ENCODE measurements at regions not wholly inside any gene's neighbourhood (a gene's known extent, or its start where the extent isn't known, plus 50 kb on each side); places are given as distances from the start of the nearest gene placed in this dataset.
"Not testable (repeated sequence)": the region's sequence is repeated elsewhere in the genome, so short reads cannot be mapped to it uniquely, and the experiment has no call there.

DNA sequence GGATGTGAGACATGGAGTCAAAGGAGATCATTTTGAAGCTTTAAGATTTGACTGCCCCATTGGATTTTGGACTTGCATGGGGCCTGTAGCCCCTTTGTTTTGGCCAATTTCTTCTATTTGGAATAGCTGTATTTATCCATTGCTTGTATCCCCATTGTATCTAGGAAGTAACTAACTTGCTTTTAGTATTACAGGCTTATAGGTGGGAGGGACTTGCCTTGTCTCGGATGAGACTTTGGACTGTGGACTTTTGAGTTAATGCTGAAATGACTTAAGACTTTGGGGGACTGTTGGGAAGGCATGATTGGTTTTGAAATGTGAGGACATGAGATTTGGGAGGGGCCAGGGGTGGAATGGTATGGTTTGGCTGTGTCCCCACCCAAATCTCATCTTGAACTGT lies 105.2 kb downstream of the FOXD2 start:
- not testable (repeated sequence) for H3K27ac ChIP-seq (ENCODE audit: low read depth, low read length); H3K4me1 ChIP-seq (ENCODE audit: insufficient read depth, low read length)

DNA sequence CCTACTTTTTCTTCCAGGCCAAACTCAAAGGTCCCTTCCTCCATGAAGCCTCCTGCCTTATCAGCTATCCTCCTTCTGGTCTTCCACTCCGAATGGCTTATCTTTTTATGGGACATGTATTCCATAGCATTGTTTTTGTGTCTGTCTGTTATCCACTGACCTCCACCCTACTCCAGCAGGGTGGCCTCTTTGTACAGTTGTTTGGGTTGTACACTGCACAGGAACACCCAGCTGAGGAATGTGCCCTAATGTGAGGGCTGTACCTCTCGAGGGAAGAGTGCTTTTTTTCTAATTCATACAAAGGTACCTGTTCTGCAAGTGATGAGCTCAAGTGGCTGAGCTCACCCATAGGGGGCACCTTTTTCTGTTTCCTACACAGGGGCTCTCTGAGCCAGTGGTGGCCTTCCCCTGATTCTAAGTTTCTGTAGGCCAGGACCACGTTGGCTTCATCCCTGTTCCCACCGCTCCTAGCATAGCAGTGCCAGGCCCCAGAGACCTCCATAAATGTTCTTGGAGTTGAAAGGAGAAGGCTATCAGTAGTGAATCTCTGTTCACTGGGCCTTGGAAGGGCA lies 108.2 kb downstream of the FOXD2 start:
- Histone ChIP-seq H3K9me3 (ENCODE audit: low read length) (no peaks in the 10 kb centered on the region), H3K27me3 (ENCODE audit: control insufficient read depth in 1 of 2, insufficient read depth in 2 of 2, low read length in 2 of 2) (no peaks in the 10 kb centered on the region), H3K4me1 (ENCODE audit: insufficient read depth, low read length) (no peaks in the 10 kb centered on the region), H3K27ac (ENCODE audit: low read depth, low read length) (no peak overlapping the region), H3K9ac (ENCODE audit: low read length) (no peak overlapping the region), H3K36me3 (ENCODE audit: insufficient read depth, low read length) (no peaks in the 10 kb centered on the region), H3K4me3 (ENCODE audit: low read depth in 1 of 2, low read length in 2 of 2) (no peak overlapping the region)

More for the DNA sequence above, 105.2 kb downstream of the FOXD2 start:
- not testable (repeated sequence) for H3K9ac ChIP-seq (ENCODE audit: low read length); H3K36me3 ChIP-seq (ENCODE audit: insufficient read depth, low read length); H3K27me3 ChIP-seq (ENCODE audit: control insufficient read depth in 1 of 2, insufficient read depth in 2 of 2, low read length in 2 of 2); H3K4me3 ChIP-seq (ENCODE audit: low read depth in 1 of 2, low read length in 2 of 2); H3K9me3 ChIP-seq (ENCODE audit: low read length)

- H3K36me3 ChIP-seq (ENCODE audit: insufficient read depth, low read length) = no peaks in the 10 kb centered on the region
- no peak overlapping the region for H3K9ac ChIP-seq (ENCODE audit: low read length)
Observed at GRCh38 chr1:47547753-47548573, 110.1 kb downstream of the FOXD2 start.

GRCh38 chr1:47548637-47549036 lies 110.8 kb downstream of the FOXD2 start:
- no peaks in the 10 kb centered on the region for H3K27me3 ChIP-seq (ENCODE audit: control insufficient read depth in 1 of 2, insufficient read depth in 2 of 2, low read length in 2 of 2)

More at GRCh38 chr1:47547753-47548573, 110.1 kb downstream of the FOXD2 start:
- Histone ChIP-seq H3K4me1 (ENCODE audit: insufficient read depth, low read length) (no peaks in the 10 kb centered on the region), H3K4me3 (ENCODE audit: low read depth in 1 of 2, low read length in 2 of 2) (no peak overlapping the region), H3K27ac (ENCODE audit: low read depth, low read length) (no peak overlapping the region), H3K27me3 (ENCODE audit: control insufficient read depth in 1 of 2, insufficient read depth in 2 of 2, low read length in 2 of 2) (no peaks in the 10 kb centered on the region), H3K9me3 (ENCODE audit: low read length) (no peaks in the 10 kb centered on the region)

DNA sequence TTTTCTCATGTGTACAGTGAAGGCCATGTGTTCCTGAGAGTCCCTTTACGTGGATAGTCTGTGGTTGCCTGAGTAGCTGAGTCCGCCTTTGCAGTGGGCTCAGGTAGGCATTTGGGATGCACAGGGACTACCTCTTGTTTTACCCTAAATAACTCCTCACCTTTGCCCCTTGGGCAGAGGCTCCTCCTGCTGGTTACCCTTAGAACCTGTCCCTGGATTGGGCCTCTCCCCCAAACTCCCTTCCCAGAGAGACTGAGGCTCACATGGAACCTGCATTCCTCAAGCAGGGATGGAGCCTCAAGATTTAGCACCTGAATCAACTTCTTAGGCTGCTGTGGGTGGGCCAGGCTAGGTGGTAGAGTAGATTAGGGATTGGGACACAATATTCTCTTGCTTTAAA lies 111.7 kb downstream of the FOXD2 start:
- Histone ChIP-seq H3K4me1 (ENCODE audit: insufficient read depth, low read length) (no peaks in the 10 kb centered on the region), H3K9ac (ENCODE audit: low read length) (no peak overlapping the region), H3K4me3 (ENCODE audit: low read depth in 1 of 2, low read length in 2 of 2) (no peak overlapping the region), H3K9me3 (ENCODE audit: low read length) (no peaks in the 10 kb centered on the region), H3K27ac (ENCODE audit: low read depth, low read length) (no peak overlapping the region), H3K36me3 (ENCODE audit: insufficient read depth, low read length) (no peaks in the 10 kb centered on the region), H3K27me3 (ENCODE audit: control insufficient read depth in 1 of 2, insufficient read depth in 2 of 2, low read length in 2 of 2) (no peaks in the 10 kb centered on the region)

More at GRCh38 chr1:47548637-47549036, 110.8 kb downstream of the FOXD2 start:
- no peak overlapping the region for H3K4me3 ChIP-seq (ENCODE audit: low read depth in 1 of 2, low read length in 2 of 2)
- no peaks in the 10 kb centered on the region for H3K9me3 ChIP-seq (ENCODE audit: low read length)
- H3K4me1 ChIP-seq (ENCODE audit: insufficient read depth, low read length) = no peaks in the 10 kb centered on the region
- no peak overlapping the region for H3K27ac ChIP-seq (ENCODE audit: low read depth, low read length)
- no peaks in the 10 kb centered on the region for H3K36me3 ChIP-seq (ENCODE audit: insufficient read depth, low read length)
- no peak overlapping the region for H3K9ac ChIP-seq (ENCODE audit: low read length)

GRCh38 chr1:47550929-47551328 lies 113.1 kb downstream of the FOXD2 start:
- Histone ChIP-seq H3K9me3 (ENCODE audit: low read length) (no peaks in the 10 kb centered on the region), H3K27ac (ENCODE audit: low read depth, low read length) (no peak overlapping the region), H3K9ac (ENCODE audit: low read length) (no peak overlapping the region), H3K27me3 (ENCODE audit: control insufficient read depth in 1 of 2, insufficient read depth in 2 of 2, low read length in 2 of 2) (no peaks in the 10 kb centered on the region), H3K36me3 (ENCODE audit: insufficient read depth, low read length) (no peaks in the 10 kb centered on the region), H3K4me3 (ENCODE audit: low read depth in 1 of 2, low read length in 2 of 2) (no peak overlapping the region), H3K4me1 (ENCODE audit: insufficient read depth, low read length) (no peaks in the 10 kb centered on the region)

DNA sequence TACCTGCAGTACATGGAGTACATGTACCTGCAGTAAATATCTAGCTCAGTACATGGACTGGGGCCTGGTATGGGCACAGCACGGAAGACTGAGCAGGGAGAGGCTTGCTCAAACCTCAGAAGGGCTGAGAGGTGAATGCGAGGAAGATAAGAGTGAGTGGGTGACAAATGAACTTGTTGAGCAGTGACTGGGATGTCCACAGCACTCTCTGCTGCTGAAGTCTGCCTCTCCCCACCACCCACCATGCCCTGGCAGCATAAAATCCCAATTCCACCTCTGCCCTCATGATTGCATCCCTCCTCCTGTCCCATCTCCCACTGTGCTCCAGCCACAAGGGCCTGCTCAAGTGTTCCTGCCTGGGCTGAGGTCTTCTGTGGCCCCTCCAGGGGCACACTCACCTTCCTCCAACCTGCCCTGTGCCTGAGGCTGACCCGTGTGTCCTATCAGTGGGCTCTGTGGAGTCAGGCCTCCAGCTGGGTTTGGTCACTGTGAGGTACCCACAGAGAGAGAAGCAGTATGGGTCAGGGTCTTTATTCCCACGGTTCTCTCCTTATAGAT lies 114.2 kb downstream of the FOXD2 start:
- Histone ChIP-seq H3K27ac (ENCODE audit: low read depth, low read length) (no peak overlapping the region), H3K4me1 (ENCODE audit: insufficient read depth, low read length) (no peaks in the 10 kb centered on the region), H3K9me3 (ENCODE audit: low read length) (no peaks in the 10 kb centered on the region), H3K36me3 (ENCODE audit: insufficient read depth, low read length) (no peaks in the 10 kb centered on the region), H3K27me3 (ENCODE audit: control insufficient read depth in 1 of 2, insufficient read depth in 2 of 2, low read length in 2 of 2) (no peaks in the 10 kb centered on the region), H3K9ac (ENCODE audit: low read length) (no peak overlapping the region), H3K4me3 (ENCODE audit: low read depth in 1 of 2, low read length in 2 of 2) (no peak overlapping the region)

DNA sequence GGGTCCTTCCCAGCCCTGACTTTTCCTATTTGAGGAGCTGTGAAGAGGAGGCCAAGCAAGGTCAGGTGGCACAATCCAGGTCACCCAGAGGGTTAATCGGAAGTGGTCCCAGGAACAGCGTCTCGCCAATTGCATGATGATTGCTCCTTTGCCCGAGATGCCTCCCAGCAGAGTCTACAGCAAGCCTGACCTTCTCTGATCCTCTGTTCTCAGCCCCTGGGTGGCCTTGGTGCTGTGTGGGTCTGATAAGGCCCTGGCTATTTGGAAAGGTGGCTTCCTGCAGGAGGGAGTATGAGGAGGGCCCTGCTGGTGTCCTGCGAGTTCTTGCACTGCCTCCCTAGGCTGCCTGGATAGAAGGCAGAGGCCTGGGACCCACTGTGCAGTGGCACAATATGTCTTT lies 116.2 kb downstream of the FOXD2 start:
- H3K27me3 ChIP-seq (ENCODE audit: control insufficient read depth in 1 of 2, insufficient read depth in 2 of 2, low read length in 2 of 2) = peaks cover under 1 to 11% of the 10 kb centered on the region in 2 donors
- H3K4me1 ChIP-seq (ENCODE audit: insufficient read depth, low read length) = no peaks in the 10 kb centered on the region
- H3K4me3 ChIP-seq (ENCODE audit: low read depth in 1 of 2, low read length in 2 of 2) = no peak overlapping the region
- H3K9ac ChIP-seq (ENCODE audit: low read length) = no peak overlapping the region
- no peaks in the 10 kb centered on the region for H3K9me3 ChIP-seq (ENCODE audit: low read length)
- H3K36me3 ChIP-seq (ENCODE audit: insufficient read depth, low read length) = no peaks in the 10 kb centered on the region
- H3K27ac ChIP-seq (ENCODE audit: low read depth, low read length) = no peak overlapping the region

- H3K27me3 ChIP-seq (ENCODE audit: control insufficient read depth in 1 of 2, insufficient read depth in 2 of 2, low read length in 2 of 2) = peaks cover 4 to 13% of the 10 kb centered on the region in 2 donors
- no peak overlapping the region for H3K27ac ChIP-seq (ENCODE audit: low read depth, low read length)
- H3K9me3 ChIP-seq (ENCODE audit: low read length) = no peaks in the 10 kb centered on the region
- H3K4me1 ChIP-seq (ENCODE audit: insufficient read depth, low read length) = no peaks in the 10 kb centered on the region
- H3K4me3 ChIP-seq (ENCODE audit: low read depth in 1 of 2, low read length in 2 of 2) = no peak overlapping the region
- no peak overlapping the region for H3K9ac ChIP-seq (ENCODE audit: low read length)
- H3K36me3 ChIP-seq (ENCODE audit: insufficient read depth, low read length) = no peaks in the 10 kb centered on the region
Observed at GRCh38 chr1:47554901-47555300, 117.1 kb downstream of the FOXD2 start.

DNA sequence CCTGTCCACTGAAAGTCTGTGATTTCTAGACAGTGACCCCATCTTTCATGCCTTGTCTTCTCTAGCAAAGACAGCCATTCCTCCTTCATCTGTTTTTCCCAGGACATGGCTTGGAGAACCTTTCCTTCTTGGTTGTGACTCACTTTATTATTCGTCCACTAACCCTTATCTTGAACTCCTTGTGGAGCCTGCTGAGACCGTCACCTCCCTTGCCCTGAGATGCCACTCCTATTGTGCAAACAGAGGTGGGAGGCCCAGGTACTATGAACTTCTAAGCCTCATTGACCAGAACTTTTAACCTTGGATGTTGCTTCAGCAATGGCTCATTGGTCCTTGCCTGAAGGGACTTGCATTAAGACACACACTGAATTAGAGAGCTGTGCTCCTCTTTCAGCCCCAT lies 117.5 kb downstream of the FOXD2 start:
- no peaks in the 10 kb centered on the region for H3K36me3 ChIP-seq (ENCODE audit: insufficient read depth, low read length)
- no peaks in the 10 kb centered on the region for H3K9me3 ChIP-seq (ENCODE audit: low read length)
- no peaks in the 10 kb centered on the region for H3K4me1 ChIP-seq (ENCODE audit: insufficient read depth, low read length)
- no peak overlapping the region for H3K9ac ChIP-seq (ENCODE audit: low read length)
- H3K4me3 ChIP-seq (ENCODE audit: low read depth in 1 of 2, low read length in 2 of 2) = no peak overlapping the region
- peaks cover 4 to 13% of the 10 kb centered on the region in 2 donors for H3K27me3 ChIP-seq (ENCODE audit: control insufficient read depth in 1 of 2, insufficient read depth in 2 of 2, low read length in 2 of 2)
- H3K27ac ChIP-seq (ENCODE audit: low read depth, low read length) = no peak overlapping the region

DNA sequence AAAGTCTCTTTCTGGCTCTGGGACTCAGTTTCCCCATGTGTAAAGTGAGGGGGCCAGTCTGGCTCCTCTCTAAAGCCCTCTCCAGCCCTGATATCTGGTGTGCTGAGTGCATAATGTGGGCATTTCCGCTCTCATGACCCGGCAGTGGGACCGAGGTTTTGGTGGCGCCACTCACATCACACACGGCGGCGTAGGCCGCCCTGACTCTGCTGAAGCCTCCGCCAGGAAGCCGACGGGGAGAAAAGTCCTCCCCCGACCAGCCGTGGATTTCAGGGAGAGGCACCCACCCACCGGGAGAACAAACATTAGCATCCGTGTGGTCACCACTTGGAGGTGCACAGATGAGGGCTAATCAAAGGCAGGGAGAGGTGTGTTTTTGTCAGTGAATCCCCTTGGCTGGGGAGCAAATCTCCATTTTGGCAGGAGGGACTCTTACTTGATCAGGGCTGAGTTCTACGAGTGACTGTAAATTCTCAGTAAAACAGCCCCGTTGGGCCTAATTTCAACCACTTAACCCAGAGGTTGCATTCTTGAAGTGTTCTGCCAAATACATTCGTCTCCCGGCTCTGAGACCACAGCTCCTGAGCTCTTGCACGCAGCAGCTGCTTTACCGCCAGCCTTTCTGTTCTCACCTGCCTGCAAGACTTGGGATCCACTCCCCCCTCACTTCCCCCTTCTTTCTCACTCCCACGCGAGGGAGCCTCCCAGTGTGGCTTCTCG lies 118.2 kb downstream of the FOXD2 start:
- Histone ChIP-seq H3K9me3 (ENCODE audit: low read length) (no peaks in the 10 kb centered on the region), H3K4me1 (ENCODE audit: insufficient read depth, low read length) (no peaks in the 10 kb centered on the region), H3K27ac (ENCODE audit: low read depth, low read length) (no peak overlapping the region), H3K36me3 (ENCODE audit: insufficient read depth, low read length) (no peaks in the 10 kb centered on the region), H3K27me3 (ENCODE audit: control insufficient read depth in 1 of 2, insufficient read depth in 2 of 2, low read length in 2 of 2) (peaks cover 4 to 13% of the 10 kb centered on the region in 2 donors), H3K9ac (ENCODE audit: low read length) (no peak overlapping the region), H3K4me3 (ENCODE audit: low read depth in 1 of 2, low read length in 2 of 2) (no peak overlapping the region)

Measured in muscle layer of colon (tissue), 2 donors.